ENCODE measurements at regions not wholly inside any gene's neighbourhood (a gene's known extent, or its start where the extent isn't known, plus 50 kb on each side); places are given as distances from the start of the nearest gene placed in this dataset.

DNA sequence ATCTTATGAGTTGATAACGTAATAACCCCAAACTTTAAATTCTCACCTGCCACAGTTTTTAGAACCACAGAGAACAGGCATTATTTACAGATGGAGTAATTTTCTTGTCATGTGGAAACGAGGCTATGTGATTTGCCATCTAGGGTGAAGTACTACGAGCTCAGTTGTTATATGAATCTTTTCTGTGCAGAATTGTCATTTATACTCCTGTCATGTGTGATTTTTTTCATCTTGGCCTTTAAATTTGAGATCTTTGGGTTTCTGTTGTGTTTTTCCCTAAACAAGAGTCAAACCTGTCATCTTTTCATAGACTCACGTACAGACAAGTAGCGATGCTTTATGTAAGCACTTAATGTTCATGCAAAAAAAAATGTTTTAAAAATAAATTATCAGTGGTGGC, 153.7 kb upstream of the TAC1 start:
- no peak for DNase-seq (ENCODE audit: low read depth)
- no peak overlapping the region for H3K4me3 ChIP-seq (ENCODE audit: low read depth, low read length)
- TF ChIP-seq CTCF (conservative IDR thresholded peaks at IDR 0.05; ENCODE audit: low read depth, low read length) = no peak

DNA sequence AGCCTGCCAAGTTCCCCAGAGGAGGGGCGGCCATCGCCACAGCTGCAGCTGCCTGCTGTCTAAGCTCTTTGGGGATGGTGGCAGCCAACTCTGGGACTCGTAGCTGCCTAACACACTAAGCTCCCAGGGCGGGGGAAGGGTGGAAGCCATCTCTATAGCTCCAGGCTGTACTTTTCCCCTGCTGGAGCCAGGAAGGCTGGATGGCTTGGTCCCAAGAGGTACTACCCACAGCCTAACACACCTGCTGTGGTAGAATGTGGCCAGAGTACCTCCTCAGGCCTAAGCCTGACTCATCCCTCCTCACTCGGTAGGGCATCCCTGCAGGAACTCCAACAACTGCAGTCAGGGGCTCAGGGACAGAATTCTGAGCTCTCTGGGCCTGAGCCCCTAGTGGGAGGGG, 151.7 kb upstream of the TAC1 start:
- no peak for DNase-seq (ENCODE audit: low read depth)
- no peak overlapping the region for H3K4me3 ChIP-seq (ENCODE audit: low read depth, low read length)
- no peak for TF ChIP-seq CTCF (conservative IDR thresholded peaks at IDR 0.05; ENCODE audit: low read depth, low read length)

GRCh38 chr7:97595439-97595838, 136.4 kb upstream of the TAC1 start:
- TF ChIP-seq CTCF (conservative IDR thresholded peaks at IDR 0.05; ENCODE audit: low read depth, low read length) = no peak
- H3K4me3 ChIP-seq (ENCODE audit: low read depth, low read length) = no peak overlapping the region
- DNase-seq (ENCODE audit: low read depth) = no peak

- no peak overlapping the region for H3K4me3 ChIP-seq (ENCODE audit: low read depth, low read length)
- TF ChIP-seq CTCF (conservative IDR thresholded peaks at IDR 0.05; ENCODE audit: low read depth, low read length) = no peak
- no peak for DNase-seq (ENCODE audit: low read depth)
Observed at GRCh38 chr7:97601931-97602457, 129.9 kb upstream of the TAC1 start.

GRCh38 chr7:97620495-97620894, 111.4 kb upstream of the TAC1 start:
- no peak for DNase-seq (ENCODE audit: low read depth)
- no peak overlapping the region for H3K4me3 ChIP-seq (ENCODE audit: low read depth, low read length)
- no peak for TF ChIP-seq CTCF (conservative IDR thresholded peaks at IDR 0.05; ENCODE audit: low read depth, low read length)

DNA sequence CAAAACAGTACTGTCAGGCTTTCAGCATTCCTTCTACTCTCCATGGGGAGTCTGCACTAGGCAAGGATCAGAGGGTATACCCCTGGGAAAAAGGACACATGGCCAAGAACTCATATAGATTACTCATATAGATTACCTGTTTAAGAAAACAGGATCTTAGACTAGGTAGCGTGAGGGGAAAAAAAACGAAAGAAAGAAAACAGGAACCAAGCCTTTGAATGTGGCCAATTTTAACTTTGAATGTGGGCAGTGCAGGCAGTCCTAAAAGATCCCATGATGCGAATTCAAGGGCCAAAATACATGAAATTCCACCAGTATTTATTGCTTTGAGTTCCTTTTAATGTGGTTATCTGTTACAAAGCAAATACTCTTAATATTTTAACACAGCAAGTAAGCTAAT, 108.6 kb upstream of the TAC1 start:
- DNase-seq (ENCODE audit: low read depth) = no peak
- no peak for TF ChIP-seq CTCF (conservative IDR thresholded peaks at IDR 0.05; ENCODE audit: low read depth, low read length)
- no peak overlapping the region for H3K4me3 ChIP-seq (ENCODE audit: low read depth, low read length)

DNA sequence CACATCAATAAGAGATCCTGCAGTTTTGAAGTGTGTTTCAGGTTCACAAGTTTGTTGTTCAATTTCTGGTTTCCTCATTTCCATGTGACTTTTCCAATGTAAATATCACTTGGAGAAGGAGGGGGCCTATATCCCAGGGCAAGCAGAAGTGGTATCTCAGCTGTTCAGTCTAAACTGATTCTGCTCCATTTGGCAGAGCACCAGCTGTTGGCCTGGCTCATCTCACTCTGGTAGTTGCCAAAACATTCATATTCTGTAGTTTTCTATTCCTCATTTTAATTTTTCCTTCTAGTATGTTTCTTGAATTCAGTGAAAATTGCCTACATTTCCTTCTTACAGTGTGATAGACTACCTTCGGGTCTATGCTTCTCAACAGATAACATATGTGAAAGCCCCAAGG, 101.8 kb upstream of the TAC1 start:
- TF ChIP-seq CTCF (conservative IDR thresholded peaks at IDR 0.05; ENCODE audit: low read depth, low read length) = no peak
- no peak for DNase-seq (ENCODE audit: low read depth)
- no peak overlapping the region for H3K4me3 ChIP-seq (ENCODE audit: low read depth, low read length)
